T-helper 17 cell (primary cell): ENCODE measurements at regions not wholly inside any gene's neighbourhood (a gene's known extent, or its start where the extent isn't known, plus 50 kb on each side); places are given as distances from the start of the nearest gene placed in this dataset.

ENCODE experiments used
- ATAC-seq: fragments of 150-1000 bp; cut with Tn5 transposase; 2 replicates; pipeline ENCODE4 v1.10.0; 2021; ENCODE audit warnings: mild to moderate bottlenecking, moderate library complexity
- DNase-seq, 3 donors: peaks; one replicate each; pipeline versions ENCODE4 v3.0.0 to v3.0.0-alpha.2; 2020 to 2021
- H3K9me3 ChIP-seq: one replicate; pipeline ENCODE4 v1.7.0; 2013; ENCODE audit warnings: low read length, mild to moderate bottlenecking; ENCODE audit not compliant: control insufficient read depth, poor library complexity, severe bottlenecking
- H3K27ac Mint-ChIP-seq: one replicate; pipeline ENCODE4 v1.8.0; 2022; ENCODE audit warnings: mild to moderate bottlenecking, moderate library complexity, mixed read lengths
- H3K27me3 Mint-ChIP-seq: one replicate; pipeline ENCODE4 v1.8.0; 2022; ENCODE audit warnings: mixed read lengths
- H3K36me3 Mint-ChIP-seq: one replicate; pipeline ENCODE4 v1.8.0; 2022; ENCODE audit warnings: low read depth, mixed read lengths
- H3K4me1 Mint-ChIP-seq: one replicate; pipeline ENCODE4 v1.8.0; 2022; ENCODE audit warnings: mild to moderate bottlenecking, mixed read lengths
- H3K4me3 Mint-ChIP-seq: one replicate; pipeline ENCODE4 v1.8.0; 2022; ENCODE audit warnings: mild to moderate bottlenecking, moderate library complexity, mixed read lengths

DNA sequence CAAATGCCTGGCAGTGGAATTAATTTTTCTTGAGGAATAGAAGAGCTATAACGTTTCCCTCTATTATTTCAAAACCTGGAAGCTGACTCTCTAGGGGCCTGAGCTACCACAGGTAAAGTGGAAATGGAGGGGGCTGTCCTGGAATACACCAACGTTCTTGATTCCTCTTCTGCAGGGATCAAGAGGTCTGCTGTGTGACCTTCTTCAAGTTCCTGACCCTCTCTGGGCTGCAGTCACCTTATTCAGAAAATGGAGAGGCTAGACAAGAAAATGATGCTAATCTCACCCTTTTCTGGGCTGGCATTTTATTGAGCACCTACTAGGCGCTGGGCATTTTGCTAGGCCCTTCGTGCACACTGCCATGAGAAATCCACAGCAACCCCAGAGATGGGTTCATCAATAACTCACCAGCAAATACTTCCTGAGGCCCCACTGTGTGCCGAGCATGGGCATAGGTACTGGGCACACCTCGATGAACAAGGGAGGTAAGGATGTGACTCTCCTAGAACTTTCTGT lies 55.2 kb upstream of the DLK1 start:
- Mint-ChIP-seq H3K36me3 (peaks cover 5% of the 10 kb centered on the region), H3K4me1 (peaks cover 6% of the 10 kb centered on the region), H3K4me3 (no peak overlapping the region), H3K27me3 (peaks cover 82% of the 10 kb centered on the region), H3K27ac (no peak overlapping the region)
- DNase-seq: no peak
- ATAC-seq: no peak
- H3K9me3 ChIP-seq: no peaks in the 10 kb centered on the region

DNA sequence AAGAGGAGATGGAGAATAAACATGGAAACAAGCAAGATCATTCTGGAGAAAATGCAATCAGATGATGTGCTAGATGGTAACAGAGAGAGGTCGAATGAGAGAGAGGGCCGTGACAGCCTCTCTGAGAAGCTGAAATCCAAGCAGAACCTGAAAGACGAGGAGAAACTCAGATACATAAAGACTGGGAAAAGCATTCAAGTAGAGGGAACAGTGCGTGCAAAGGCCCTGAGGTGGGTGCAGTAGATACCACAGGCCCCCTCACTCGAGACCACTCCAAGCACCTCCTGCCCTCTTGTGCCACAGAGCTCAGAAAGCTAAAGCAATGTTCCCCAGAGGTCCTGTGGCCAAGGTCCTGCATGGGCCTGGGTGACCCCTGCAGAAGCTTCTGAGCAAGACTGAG lies 54.8 kb upstream of the DLK1 start:
- peaks cover 77% of the 10 kb centered on the region for H3K27me3 Mint-ChIP-seq
- H3K36me3 Mint-ChIP-seq: peaks cover 5% of the 10 kb centered on the region
- DNase-seq (no peak), ATAC-seq (no peak)
- no peaks in the 10 kb centered on the region for H3K9me3 ChIP-seq
- no peak overlapping the region for H3K4me3 Mint-ChIP-seq
- H3K4me1 Mint-ChIP-seq: peaks cover 6% of the 10 kb centered on the region
- no peak overlapping the region for H3K27ac Mint-ChIP-seq

DNA sequence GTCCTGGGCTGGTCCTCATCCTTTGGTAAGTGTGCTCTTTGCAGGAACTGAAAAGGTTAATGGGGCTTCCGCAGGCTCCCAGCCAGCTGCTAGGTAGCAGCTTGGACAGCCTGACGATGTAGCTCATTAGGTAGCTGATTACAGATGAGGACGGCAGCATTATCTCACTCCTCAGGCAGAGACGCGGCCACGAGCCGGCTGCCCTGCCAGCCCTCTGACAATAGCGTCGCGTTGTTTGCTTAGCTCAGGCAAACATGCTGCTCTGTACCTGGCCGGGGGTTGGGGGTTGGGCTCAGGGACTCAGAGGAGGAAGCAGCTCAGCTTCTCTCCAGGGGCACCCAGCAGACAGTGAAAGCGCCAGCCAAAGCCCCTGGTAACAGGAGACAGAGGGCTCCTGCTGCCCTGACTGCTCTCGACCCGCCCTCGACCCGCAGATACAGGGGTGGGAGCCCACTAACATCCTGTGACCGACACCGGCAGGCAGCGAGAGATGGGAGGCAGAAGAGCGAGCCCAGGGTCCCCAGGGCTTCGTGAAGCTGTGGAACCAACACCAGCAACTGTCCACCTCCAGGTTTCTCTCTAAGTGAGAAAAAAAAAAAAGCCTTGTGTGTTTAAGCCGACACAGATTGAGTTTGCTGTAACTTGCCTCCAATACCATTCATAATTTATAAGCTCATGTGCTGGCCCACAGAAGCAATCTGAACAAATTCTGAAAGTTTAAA lies 53.4 kb upstream of the DLK1 start:
- no peak for DNase-seq
- Mint-ChIP-seq H3K4me3 (peak overlapping the region; percentile 31), H3K27me3 (peaks cover 65% of the 10 kb centered on the region), H3K4me1 (peaks cover 6% of the 10 kb centered on the region), H3K27ac (no peak overlapping the region), H3K36me3 (peaks cover 5% of the 10 kb centered on the region)
- no peak for ATAC-seq
- no peaks in the 10 kb centered on the region for H3K9me3 ChIP-seq

GRCh38 chr14:100673807-100674154 lies 52.9 kb upstream of the DLK1 start:
- Mint-ChIP-seq H3K4me3 (no peak overlapping the region), H3K27me3 (peaks cover 61% of the 10 kb centered on the region), H3K4me1 (peaks cover 6% of the 10 kb centered on the region), H3K36me3 (peaks cover 5% of the 10 kb centered on the region), H3K27ac (no peak overlapping the region)
- DNase-seq: no peak
- ATAC-seq: no peak
- H3K9me3 ChIP-seq: no peaks in the 10 kb centered on the region

DNA sequence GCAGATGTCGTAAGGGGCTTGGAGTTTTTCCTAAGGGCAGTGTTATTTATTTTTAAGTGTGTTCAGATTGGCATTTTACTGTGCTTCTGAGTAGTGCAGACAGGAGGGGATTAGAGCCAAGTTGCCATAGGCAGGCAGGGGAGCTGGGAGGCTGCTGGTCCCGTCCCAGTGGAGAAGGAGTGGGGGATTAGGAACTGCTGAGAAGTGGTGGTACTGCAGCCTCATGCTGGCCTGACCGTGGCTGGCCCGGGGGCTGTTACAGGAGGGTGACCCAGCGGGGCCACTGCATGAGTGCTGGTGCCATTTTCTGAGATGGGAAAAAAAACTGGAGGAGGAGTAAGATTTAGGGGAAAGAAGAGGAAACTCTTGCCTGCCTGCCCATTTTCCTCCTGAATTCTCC lies 52.3 kb upstream of the DLK1 start:
- H3K9me3 ChIP-seq: no peaks in the 10 kb centered on the region
- H3K36me3 Mint-ChIP-seq: peaks cover 5% of the 10 kb centered on the region
- H3K27ac Mint-ChIP-seq: no peak overlapping the region
- DNase-seq (no peak), ATAC-seq (no peak)
- H3K4me1 Mint-ChIP-seq: peaks cover 6% of the 10 kb centered on the region
- no peak overlapping the region for H3K4me3 Mint-ChIP-seq
- peaks cover 60% of the 10 kb centered on the region for H3K27me3 Mint-ChIP-seq

DNA sequence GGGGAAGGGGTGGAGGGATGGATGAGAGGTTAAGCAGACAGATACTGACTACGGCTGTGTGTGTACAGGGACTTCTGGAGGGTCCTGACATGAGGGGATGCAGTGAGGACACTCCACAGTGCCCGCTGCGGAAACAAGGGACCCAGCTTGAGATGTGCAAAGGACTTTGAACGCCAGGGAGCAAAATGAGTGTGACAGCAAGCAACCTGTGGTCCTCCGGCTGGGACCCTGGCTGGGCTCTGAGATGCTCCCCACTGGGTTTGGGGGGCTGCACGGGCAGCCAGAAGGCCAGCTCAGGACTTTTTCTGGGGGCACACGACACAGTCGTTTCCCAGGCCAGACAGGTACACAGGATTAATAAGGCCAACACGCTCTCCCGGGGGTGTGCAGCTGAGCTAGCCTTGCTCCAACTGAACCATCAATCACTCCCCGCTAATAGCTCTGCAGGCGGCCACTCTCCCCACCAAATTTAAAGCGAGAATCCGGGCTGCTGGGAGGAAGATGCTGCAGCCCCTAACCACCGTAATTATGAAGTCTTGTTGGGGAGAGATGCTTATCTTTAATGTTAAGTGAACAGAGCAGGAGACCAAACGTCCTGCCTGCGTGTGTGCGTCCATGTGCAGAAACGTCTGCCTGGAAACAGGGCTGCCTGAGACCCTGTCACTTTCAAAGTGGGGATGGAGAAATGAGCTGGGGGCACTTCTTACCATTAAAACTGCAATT lies 51.6 kb upstream of the DLK1 start:
- H3K27me3 Mint-ChIP-seq: peaks cover 59% of the 10 kb centered on the region
- DNase-seq (no peak), ATAC-seq (no peak)
- no peak overlapping the region for H3K27ac Mint-ChIP-seq
- H3K4me1 Mint-ChIP-seq: peaks cover 6% of the 10 kb centered on the region
- no peaks in the 10 kb centered on the region for H3K9me3 ChIP-seq
- H3K4me3 Mint-ChIP-seq: no peak overlapping the region
- peaks cover 5% of the 10 kb centered on the region for H3K36me3 Mint-ChIP-seq

DNA sequence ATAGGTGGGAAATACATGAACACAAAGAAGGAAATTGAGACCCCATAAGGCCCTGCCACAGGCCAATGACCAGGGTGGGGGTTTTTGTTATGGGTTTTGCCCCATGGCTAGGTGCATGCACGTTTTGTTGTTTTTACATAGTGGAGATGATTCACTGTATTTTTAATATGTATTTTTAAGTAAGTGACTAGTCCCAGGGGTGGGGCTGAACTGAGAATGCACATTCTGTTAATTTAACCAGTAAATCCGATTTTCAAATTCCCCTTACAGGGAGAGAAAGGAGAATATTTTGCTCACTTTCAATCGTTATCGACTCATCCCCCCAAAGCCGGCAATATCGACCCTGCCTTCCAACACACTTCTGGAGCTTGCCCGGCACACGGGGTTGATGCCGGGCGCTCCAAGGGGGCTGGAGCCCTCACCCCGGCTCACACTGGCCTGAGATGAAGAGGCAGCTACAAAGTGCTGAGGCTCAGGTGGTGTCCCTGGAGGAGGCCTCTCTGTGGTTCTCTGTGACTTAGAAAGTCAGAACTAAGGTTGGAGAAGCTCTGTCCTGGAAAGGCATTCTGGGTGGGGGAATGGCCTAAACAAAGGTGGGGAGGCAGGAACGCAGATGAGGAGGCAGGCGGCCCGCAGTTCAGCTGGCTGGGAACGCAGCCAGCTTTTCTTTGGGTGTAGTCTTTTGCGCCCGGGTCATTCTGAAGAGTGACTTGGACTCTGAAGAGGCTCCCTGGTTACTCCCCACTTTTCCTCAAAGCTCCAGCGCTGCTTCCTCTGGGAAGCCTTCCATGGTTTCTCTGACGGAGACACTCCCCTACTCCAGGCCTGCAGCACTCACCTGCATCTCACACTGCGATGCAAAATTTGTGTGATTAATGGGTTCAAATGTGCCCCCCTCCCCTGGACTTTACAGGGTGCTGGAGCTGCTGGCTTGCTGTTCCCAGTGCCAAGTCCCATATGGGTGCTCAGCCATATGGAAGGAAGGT lies 50.7 kb upstream of the DLK1 start:
- H3K4me1 Mint-ChIP-seq: peaks cover 6% of the 10 kb centered on the region
- no peak overlapping the region for H3K27ac Mint-ChIP-seq
- H3K9me3 ChIP-seq: no peaks in the 10 kb centered on the region
- peaks cover 5% of the 10 kb centered on the region for H3K36me3 Mint-ChIP-seq
- ATAC-seq (no peak), DNase-seq (no peak)
- H3K4me3 Mint-ChIP-seq: no peak overlapping the region
- peaks cover 55% of the 10 kb centered on the region for H3K27me3 Mint-ChIP-seq
